ENCODE measurements at regions not wholly inside any gene's neighbourhood (a gene's known extent, or its start where the extent isn't known, plus 50 kb on each side); places are given as distances from the start of the nearest gene placed in this dataset.

DNA sequence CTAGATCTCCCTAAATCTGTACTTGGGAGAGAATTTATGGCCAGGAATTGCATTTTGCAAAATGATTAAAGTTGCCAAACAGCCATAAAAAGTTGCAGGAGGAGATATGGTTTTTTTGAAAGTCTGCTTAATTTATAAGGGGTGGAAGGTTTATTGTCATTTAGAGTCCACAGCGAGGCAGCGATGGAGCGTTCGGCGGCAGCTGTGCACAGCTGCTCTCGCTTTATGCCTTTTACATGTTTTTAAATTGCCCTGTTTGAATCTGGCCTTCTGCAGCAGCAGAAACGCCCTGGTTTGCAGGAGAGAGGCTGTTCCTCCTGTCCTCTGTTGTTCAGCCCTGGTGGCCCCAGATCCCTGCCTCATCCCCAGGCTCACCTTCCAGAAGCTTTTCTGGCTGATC is 144.9 kb upstream of the POU3F1 start:
- no peak overlapping the region for H3K4me3 Mint-ChIP-seq
- no peak for ATAC-seq

More for the DNA sequence above, 144.9 kb upstream of the POU3F1 start:
- TF ChIP-seq OVOL2 (CRISPR knock-in tag; IDR thresholded peaks at IDR 0.05; ENCODE audit: borderline replicate concordance) (no peak), SOX15 (CRISPR knock-in tag; IDR thresholded peaks at IDR 0.05) (no peak), CREM (CRISPR knock-in tag; IDR thresholded peaks at IDR 0.05) (no peak), NR3C1 (CRISPR knock-in tag; conservative IDR thresholded peaks at IDR 0.05; ENCODE audit: low read depth) (no peak), NR1H2 (CRISPR knock-in tag; IDR thresholded peaks at IDR 0.05) (no peak), NFE2L1 (CRISPR knock-in tag; IDR thresholded peaks at IDR 0.05) (no peak), SMAD4 (CRISPR knock-in tag; IDR thresholded peaks at IDR 0.05) (no peak), GTF2I (CRISPR knock-in tag; conservative IDR thresholded peaks at IDR 0.05) (no peak), MXD4 (CRISPR knock-in tag; IDR thresholded peaks at IDR 0.05; ENCODE audit: borderline replicate concordance) (no peak), FOXJ3 (CRISPR knock-in tag; IDR thresholded peaks at IDR 0.05; ENCODE audit: borderline replicate concordance) (no peak), ZNF396 (CRISPR knock-in tag; IDR thresholded peaks at IDR 0.05; ENCODE audit: borderline replicate concordance) (no peak), ZNF232 (CRISPR knock-in tag; IDR thresholded peaks at IDR 0.05) (no peak), ESRRA (CRISPR knock-in tag; IDR thresholded peaks at IDR 0.05; ENCODE audit: borderline replicate concordance) (no peak)
- TF ChIP-seq, protein P1, sequence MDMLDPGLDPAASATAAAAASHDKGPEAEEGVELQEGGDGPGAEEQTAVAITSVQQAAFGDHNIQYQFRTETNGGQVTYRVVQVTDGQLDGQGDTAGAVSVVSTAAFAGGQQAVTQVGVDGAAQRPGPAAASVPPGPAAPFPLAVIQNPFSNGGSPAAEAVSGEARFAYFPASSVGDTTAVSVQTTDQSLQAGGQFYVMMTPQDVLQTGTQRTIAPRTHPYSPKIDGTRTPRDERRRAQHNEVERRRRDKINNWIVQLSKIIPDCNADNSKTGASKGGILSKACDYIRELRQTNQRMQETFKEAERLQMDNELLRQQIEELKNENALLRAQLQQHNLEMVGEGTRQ (CRISPR knock-in tag; IDR thresholded peaks at IDR 0.05): no peak
- TF ChIP-seq, protein P2, sequence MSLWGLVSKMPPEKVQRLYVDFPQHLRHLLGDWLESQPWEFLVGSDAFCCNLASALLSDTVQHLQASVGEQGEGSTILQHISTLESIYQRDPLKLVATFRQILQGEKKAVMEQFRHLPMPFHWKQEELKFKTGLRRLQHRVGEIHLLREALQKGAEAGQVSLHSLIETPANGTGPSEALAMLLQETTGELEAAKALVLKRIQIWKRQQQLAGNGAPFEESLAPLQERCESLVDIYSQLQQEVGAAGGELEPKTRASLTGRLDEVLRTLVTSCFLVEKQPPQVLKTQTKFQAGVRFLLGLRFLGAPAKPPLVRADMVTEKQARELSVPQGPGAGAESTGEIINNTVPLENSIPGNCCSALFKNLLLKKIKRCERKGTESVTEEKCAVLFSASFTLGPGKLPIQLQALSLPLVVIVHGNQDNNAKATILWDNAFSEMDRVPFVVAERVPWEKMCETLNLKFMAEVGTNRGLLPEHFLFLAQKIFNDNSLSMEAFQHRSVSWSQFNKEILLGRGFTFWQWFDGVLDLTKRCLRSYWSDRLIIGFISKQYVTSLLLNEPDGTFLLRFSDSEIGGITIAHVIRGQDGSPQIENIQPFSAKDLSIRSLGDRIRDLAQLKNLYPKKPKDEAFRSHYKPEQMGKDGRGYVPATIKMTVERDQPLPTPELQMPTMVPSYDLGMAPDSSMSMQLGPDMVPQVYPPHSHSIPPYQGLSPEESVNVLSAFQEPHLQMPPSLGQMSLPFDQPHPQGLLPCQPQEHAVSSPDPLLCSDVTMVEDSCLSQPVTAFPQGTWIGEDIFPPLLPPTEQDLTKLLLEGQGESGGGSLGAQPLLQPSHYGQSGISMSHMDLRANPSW (CRISPR knock-in tag; conservative IDR thresholded peaks at IDR 0.05; ENCODE audit: low read depth): no peak
- TF ChIP-seq, protein P3, sequence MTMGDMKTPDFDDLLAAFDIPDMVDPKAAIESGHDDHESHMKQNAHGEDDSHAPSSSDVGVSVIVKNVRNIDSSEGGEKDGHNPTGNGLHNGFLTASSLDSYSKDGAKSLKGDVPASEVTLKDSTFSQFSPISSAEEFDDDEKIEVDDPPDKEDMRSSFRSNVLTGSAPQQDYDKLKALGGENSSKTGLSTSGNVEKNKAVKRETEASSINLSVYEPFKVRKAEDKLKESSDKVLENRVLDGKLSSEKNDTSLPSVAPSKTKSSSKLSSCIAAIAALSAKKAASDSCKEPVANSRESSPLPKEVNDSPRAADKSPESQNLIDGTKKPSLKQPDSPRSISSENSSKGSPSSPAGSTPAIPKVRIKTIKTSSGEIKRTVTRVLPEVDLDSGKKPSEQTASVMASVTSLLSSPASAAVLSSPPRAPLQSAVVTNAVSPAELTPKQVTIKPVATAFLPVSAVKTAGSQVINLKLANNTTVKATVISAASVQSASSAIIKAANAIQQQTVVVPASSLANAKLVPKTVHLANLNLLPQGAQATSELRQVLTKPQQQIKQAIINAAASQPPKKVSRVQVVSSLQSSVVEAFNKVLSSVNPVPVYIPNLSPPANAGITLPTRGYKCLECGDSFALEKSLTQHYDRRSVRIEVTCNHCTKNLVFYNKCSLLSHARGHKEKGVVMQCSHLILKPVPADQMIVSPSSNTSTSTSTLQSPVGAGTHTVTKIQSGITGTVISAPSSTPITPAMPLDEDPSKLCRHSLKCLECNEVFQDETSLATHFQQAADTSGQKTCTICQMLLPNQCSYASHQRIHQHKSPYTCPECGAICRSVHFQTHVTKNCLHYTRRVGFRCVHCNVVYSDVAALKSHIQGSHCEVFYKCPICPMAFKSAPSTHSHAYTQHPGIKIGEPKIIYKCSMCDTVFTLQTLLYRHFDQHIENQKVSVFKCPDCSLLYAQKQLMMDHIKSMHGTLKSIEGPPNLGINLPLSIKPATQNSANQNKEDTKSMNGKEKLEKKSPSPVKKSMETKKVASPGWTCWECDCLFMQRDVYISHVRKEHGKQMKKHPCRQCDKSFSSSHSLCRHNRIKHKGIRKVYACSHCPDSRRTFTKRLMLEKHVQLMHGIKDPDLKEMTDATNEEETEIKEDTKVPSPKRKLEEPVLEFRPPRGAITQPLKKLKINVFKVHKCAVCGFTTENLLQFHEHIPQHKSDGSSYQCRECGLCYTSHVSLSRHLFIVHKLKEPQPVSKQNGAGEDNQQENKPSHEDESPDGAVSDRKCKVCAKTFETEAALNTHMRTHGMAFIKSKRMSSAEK (CRISPR knock-in tag; IDR thresholded peaks at IDR 0.05; ENCODE audit: borderline replicate concordance): no peak
- TF ChIP-seq, protein P4, sequence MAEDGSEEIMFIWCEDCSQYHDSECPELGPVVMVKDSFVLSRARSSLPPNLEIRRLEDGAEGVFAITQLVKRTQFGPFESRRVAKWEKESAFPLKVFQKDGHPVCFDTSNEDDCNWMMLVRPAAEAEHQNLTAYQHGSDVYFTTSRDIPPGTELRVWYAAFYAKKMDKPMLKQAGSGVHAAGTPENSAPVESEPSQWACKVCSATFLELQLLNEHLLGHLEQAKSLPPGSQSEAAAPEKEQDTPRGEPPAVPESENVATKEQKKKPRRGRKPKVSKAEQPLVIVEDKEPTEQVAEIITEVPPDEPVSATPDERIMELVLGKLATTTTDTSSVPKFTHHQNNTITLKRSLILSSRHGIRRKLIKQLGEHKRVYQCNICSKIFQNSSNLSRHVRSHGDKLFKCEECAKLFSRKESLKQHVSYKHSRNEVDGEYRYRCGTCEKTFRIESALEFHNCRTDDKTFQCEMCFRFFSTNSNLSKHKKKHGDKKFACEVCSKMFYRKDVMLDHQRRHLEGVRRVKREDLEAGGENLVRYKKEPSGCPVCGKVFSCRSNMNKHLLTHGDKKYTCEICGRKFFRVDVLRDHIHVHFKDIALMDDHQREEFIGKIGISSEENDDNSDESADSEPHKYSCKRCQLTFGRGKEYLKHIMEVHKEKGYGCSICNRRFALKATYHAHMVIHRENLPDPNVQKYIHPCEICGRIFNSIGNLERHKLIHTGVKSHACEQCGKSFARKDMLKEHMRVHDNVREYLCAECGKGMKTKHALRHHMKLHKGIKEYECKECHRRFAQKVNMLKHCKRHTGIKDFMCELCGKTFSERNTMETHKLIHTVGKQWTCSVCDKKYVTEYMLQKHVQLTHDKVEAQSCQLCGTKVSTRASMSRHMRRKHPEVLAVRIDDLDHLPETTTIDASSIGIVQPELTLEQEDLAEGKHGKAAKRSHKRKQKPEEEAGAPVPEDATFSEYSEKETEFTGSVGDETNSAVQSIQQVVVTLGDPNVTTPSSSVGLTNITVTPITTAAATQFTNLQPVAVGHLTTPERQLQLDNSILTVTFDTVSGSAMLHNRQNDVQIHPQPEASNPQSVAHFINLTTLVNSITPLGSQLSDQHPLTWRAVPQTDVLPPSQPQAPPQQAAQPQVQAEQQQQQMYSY (CRISPR knock-in tag; IDR thresholded peaks at IDR 0.05): no peak
- CTCF ChIA-PET: no interaction called here
- no peak for DNase-seq (ENCODE audit: low spot score)
- Mint-ChIP-seq H3K9me3 (peaks cover 14% of the 10 kb centered on the region), H3K36me3 (peaks cover 4% of the 10 kb centered on the region), H3K27me3 (ENCODE audit: low read depth) (peaks cover 4% of the 10 kb centered on the region; the same call in 1 of the 2 replicates), H3K27ac (no peak overlapping the region; the same call in 1 of the 2 replicates), H3K4me1 (peaks cover 8% of the 10 kb centered on the region)
- POLR2A ChIA-PET: no interaction called here

All from WTC11 (cell line).